Neural cell (in vitro differentiated cells): ENCODE measurements at regions not wholly inside any gene's neighbourhood (a gene's known extent, or its start where the extent isn't known, plus 50 kb on each side); places are given as distances from the start of the nearest gene placed in this dataset.

Experiments
- H2AFZ ChIP-seq: fragments of 200-600, 300-800 bp; sonication (generic), shearing (Covaris generic); 2 replicates; pipeline ENCODE4 v1.6.0; 2014; ENCODE audit warnings: low read depth, mild to moderate bottlenecking, antibody characterized with exemption, low read length, moderate library complexity
- H3F3A ChIP-seq: fragments of 200-600 bp; shearing (Covaris generic); 2 replicates; pipeline ENCODE4 v1.6.1; 2016; ENCODE audit warnings: mild to moderate bottlenecking, moderate library complexity, mixed read lengths, antibody characterized with exemption, low read length; ENCODE audit not compliant: insufficient read depth, poor library complexity, severe bottlenecking
- H3K27ac ChIP-seq: fragments of 200-600, 300-800 bp; sonication (generic), shearing (Covaris generic); 2 replicates; pipeline ENCODE4 v1.5.1; 2014; ENCODE audit warnings: mild to moderate bottlenecking, low read length, moderate library complexity
- H3K27me3 ChIP-seq: fragments of 300-800, 200-600 bp; sonication (generic), shearing (Covaris generic); 2 replicates; pipeline ENCODE4 v1.6.0; 2014; ENCODE audit warnings: mild to moderate bottlenecking, low read depth, low read length, moderate library complexity; ENCODE audit not compliant: insufficient read depth
- H3K36me3 ChIP-seq: fragments of 300-800, 200-600 bp; sonication (generic), shearing (Covaris generic); 2 replicates; pipeline ENCODE4 v1.5.1; 2014; ENCODE audit warnings: mild to moderate bottlenecking, antibody characterized with exemption, low read length, moderate library complexity; ENCODE audit not compliant: insufficient read depth
- H3K4me2 ChIP-seq: fragments of 300-800, 200-600 bp; sonication (generic), shearing (Covaris generic); 2 replicates; pipeline ENCODE4 v1.6.0; 2014; ENCODE audit warnings: mild to moderate bottlenecking, low read length
- H3K4me3 ChIP-seq: fragments of 300-800, 200-600 bp; sonication (generic), shearing (Covaris generic); 2 replicates; pipeline ENCODE4 v1.5.1; 2014; ENCODE audit warnings: mild to moderate bottlenecking, low read length, moderate library complexity
- H3K79me2 ChIP-seq: fragments of 200-600 bp; shearing (Covaris generic); replicated peaks from 2 replicates; pipeline ENCODE4 v1.6.0; 2014; ENCODE audit warnings: mild to moderate bottlenecking, low read length, moderate library complexity; ENCODE audit not compliant: insufficient read depth
- H3K9ac ChIP-seq: fragments of 300-800, 200-600 bp; sonication (generic), shearing (Covaris generic); 2 replicates; pipeline ENCODE4 v1.6.1; 2016; ENCODE audit warnings: mild to moderate bottlenecking, low read length, mixed read lengths
- H3K9me2 ChIP-seq: fragments of 200-600 bp; shearing (Covaris generic); 2 replicates; pipeline ENCODE4 v1.6.1; 2016; ENCODE audit warnings: mild to moderate bottlenecking, low read length, mixed read lengths; ENCODE audit not compliant: insufficient read depth
- H3K9me3 ChIP-seq: fragments of 200-600, 300-800 bp; sonication (generic), shearing (Covaris generic); 2 replicates; pipeline ENCODE4 v1.6.1; 2016; ENCODE audit warnings: mild to moderate bottlenecking, mixed run types, low read length, moderate library complexity, mixed read lengths
- H4K20me1 ChIP-seq: fragments of 200-600 bp; shearing (Covaris generic); 2 replicates; pipeline ENCODE4 v1.6.1; 2016; ENCODE audit warnings: mild to moderate bottlenecking, mixed run types; ENCODE audit not compliant: insufficient read depth
- EP300 ChIP-seq: fragments of 450-650 bp; conservative IDR thresholded peaks from 2 replicates; pipeline ENCODE4 v1.6.1; 2014; ENCODE audit warnings: antibody characterized with exemption, mild to moderate bottlenecking, moderate library complexity; ENCODE audit not compliant: poor library complexity, severe bottlenecking
- EZH2 ChIP-seq: fragments of 200-600, 300-800 bp; shearing (Covaris generic), sonication (generic); IDR thresholded peaks from 2 replicates; pipeline ENCODE4 v1.6.1; 2014; ENCODE audit warnings: antibody characterized with exemption, low read length, borderline replicate concordance, mild to moderate bottlenecking; ENCODE audit not compliant: insufficient read depth, poor library complexity, severe bottlenecking
- MXI1 ChIP-seq: fragments of 450-650 bp; conservative IDR thresholded peaks from 2 replicates; pipeline ENCODE4 v1.6.1; 2014; ENCODE audit warnings: antibody characterized with exemption, mild to moderate bottlenecking; ENCODE audit not compliant: poor library complexity, severe bottlenecking
- POLR2AphosphoS5 ChIP-seq: IDR thresholded peaks from 2 replicates; pipeline ENCODE4 v1.6.1; 2012
- RAD21 ChIP-seq: fragments of 450-650 bp; conservative IDR thresholded peaks from 2 replicates; pipeline ENCODE4 v1.6.1; 2014; ENCODE audit warnings: antibody characterized with exemption, mild to moderate bottlenecking, moderate library complexity
- REST ChIP-seq: IDR thresholded peaks from 2 replicates; pipeline ENCODE4 v1.6.1; 2012; ENCODE audit warnings: borderline replicate concordance
- SMC3 ChIP-seq: fragments of 450-650 bp; conservative IDR thresholded peaks from 2 replicates; pipeline ENCODE4 v1.6.1; 2014; ENCODE audit warnings: antibody characterized with exemption, mild to moderate bottlenecking, moderate library complexity; ENCODE audit not compliant: poor library complexity
- TAF1 ChIP-seq: IDR thresholded peaks from 2 replicates; pipeline ENCODE4 v1.6.1; 2012; ENCODE audit warnings: low read depth
- TF ChIP-seq, protein P1 (sequence below): fragments of 450-650 bp; IDR thresholded peaks from 2 replicates; pipeline ENCODE4 v1.5.1; 2014; ENCODE audit warnings: antibody characterized with exemption, mild to moderate bottlenecking, moderate library complexity; ENCODE audit not compliant: poor library complexity, severe bottlenecking

DNA sequence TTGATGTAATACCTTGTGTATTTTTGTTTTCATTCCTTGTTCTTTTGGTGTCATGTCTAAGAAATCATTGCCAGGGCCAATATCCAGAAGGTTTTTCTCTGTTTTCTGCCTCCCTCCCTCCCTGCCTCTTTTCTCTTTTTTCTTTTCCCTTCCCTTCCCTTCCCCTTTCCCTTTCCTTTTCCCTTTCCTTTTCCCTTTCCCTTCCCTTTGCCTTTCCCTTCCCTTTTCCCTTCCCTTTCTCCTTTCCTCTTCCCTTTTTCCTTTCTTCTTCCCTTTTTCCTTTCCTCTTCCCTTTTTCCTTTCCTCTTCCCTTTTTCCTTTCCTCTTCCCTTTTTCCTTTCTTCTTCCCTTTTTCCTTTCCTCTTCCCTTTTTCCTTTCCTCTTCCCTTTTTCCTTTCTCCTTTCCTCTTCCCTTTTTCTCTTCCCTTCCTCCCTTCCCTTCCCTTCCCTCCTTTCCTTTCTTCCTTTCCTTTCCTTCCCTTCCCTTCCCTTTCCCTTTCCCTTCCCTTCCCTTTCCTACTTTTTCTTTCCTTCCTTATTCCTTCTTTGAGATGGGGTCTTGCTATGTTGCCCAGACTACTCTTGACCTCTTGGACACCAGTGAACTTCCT, 646.1 kb downstream of the RAPGEF2 start:
- Histone ChIP-seq H3K9me2 (no peaks in the 10 kb centered on the region), H3F3A (no peaks in the 10 kb centered on the region), H4K20me1 (no peaks in the 10 kb centered on the region), H3K27ac (no peak overlapping the region), H2AFZ (no peak overlapping the region), H3K9ac (no peak overlapping the region), H3K9me3 (no peaks in the 10 kb centered on the region), H3K4me3 (no peak overlapping the region), H3K79me2 (no peaks in the 10 kb centered on the region), H3K27me3 (no peaks in the 10 kb centered on the region), H3K36me3 (no peaks in the 10 kb centered on the region), H3K4me2 (no peak overlapping the region)
- TF ChIP-seq EP300 (no peak), SMC3 (no peak), RAD21 (no peak), EZH2 (no peak), MXI1 (no peak), TAF1 (no peak), POLR2AphosphoS5 (no peak), REST (no peak)
- TF ChIP-seq, protein P1, sequence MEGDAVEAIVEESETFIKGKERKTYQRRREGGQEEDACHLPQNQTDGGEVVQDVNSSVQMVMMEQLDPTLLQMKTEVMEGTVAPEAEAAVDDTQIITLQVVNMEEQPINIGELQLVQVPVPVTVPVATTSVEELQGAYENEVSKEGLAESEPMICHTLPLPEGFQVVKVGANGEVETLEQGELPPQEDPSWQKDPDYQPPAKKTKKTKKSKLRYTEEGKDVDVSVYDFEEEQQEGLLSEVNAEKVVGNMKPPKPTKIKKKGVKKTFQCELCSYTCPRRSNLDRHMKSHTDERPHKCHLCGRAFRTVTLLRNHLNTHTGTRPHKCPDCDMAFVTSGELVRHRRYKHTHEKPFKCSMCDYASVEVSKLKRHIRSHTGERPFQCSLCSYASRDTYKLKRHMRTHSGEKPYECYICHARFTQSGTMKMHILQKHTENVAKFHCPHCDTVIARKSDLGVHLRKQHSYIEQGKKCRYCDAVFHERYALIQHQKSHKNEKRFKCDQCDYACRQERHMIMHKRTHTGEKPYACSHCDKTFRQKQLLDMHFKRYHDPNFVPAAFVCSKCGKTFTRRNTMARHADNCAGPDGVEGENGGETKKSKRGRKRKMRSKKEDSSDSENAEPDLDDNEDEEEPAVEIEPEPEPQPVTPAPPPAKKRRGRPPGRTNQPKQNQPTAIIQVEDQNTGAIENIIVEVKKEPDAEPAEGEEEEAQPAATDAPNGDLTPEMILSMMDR, result no peak

DNA sequence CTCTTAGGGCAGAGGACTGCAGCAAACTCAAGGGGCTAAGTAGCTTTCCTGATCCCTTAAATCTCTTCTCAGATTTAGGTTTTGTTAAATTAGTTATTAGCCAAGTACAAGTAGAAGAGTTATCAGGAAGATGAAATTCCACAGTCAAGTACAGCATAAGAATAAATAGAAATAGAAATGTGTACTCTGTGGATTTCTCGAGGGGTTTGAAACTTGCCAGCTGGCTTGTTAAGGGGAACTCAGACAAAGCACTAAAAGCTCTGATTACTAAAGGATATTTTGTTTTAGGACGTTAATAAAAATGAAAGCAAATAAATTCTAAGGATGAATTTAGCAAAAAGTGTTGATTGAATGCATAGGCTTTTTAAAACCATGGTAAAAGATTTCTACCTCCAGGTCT, 654.6 kb downstream of the RAPGEF2 start:
- H3K27me3 ChIP-seq, result no peaks in the 10 kb centered on the region
- H3K4me3 ChIP-seq, result no peak overlapping the region
- H2AFZ ChIP-seq, result no peak overlapping the region
- H4K20me1 ChIP-seq, result no peaks in the 10 kb centered on the region
- no peaks in the 10 kb centered on the region for H3F3A ChIP-seq
- no peaks in the 10 kb centered on the region for H3K9me2 ChIP-seq
- no peaks in the 10 kb centered on the region for H3K36me3 ChIP-seq
- H3K27ac ChIP-seq, result no peak overlapping the region
- H3K4me2 ChIP-seq, result no peak overlapping the region
- H3K79me2 ChIP-seq, result no peaks in the 10 kb centered on the region
- H3K9ac ChIP-seq, result no peak overlapping the region
- TF ChIP-seq EZH2 (no peak), MXI1 (no peak), POLR2AphosphoS5 (no peak), RAD21 (no peak), EP300 (no peak), TAF1 (no peak), REST (no peak)
- TF ChIP-seq, protein P1, result no peak
- no peaks in the 10 kb centered on the region for H3K9me3 ChIP-seq
